Stimulated activated CD8-positive, alpha-beta memory T cell treated with anti-CD3 and anti-CD28 coated beads, Interleukin-12 subunit alpha, Interleukin-12 subunit beta, amount 100 ng/mL, for 24 hours (primary cell): ENCODE measurements at regions not wholly inside any gene's neighbourhood (a gene's known extent, or its start where the extent isn't known, plus 50 kb on each side); places are given as distances from the start of the nearest gene placed in this dataset.

ENCODE experiments used
- DNase-seq: peaks from one replicate; pipeline ENCODE4 v3.0.0-alpha.2; 2020; ENCODE audit errors: extremely low read depth

DNA sequence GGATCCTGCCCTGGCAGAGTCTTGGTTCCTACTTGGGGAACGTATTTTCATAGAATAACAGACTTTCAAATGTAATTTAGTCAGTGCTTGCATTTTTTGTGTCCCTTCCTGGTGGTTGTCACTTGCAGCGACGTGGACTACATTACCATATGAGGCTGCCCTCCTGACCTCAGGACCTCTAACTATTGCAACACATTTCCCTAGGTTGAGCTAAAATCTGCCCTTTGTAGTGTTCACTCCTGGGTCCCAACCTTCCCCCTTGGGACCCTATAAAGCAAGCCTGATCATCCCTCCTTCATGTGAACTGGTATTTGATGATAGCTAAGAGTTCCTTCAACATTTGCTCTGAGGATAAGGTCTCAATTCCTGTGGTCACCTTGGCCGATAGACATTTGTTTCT, 95.6 kb upstream of the CACNA1E start:
- no peak for DNase-seq

- no peak for DNase-seq
These were observed 92.8 kb upstream of the CACNA1E start for GRCh38 chr1:181390410-181391077.

DNA sequence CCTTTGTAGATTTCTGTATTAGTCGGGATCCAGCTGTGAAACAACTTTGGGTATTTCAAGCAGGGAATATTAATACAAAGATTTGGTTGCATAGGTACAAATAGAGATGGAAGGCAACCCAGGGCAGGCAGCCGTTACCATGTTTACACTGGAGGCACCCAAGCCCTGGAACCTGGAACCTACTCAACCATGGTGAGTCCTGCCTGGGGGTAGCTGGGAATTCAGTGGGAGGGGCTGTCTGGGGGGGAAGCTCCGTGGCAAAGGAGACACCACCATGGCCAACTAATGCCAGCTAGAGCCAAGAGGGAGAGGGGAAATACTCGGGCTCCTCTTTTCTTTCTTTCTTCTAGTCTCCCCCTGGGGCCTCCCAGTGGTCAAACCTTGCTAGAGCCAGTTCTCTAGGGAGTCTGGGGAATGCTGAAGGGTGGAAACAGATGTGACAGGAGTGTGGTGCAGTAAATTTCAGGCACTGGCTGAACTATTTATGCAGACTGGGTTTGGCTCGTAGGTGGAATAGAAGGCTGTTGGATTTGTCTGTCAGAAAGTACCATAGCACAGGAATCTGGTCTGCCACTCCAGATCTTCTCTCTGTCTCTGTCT, 91.9 kb upstream of the CACNA1E start:
- DNase-seq: no peak

DNA sequence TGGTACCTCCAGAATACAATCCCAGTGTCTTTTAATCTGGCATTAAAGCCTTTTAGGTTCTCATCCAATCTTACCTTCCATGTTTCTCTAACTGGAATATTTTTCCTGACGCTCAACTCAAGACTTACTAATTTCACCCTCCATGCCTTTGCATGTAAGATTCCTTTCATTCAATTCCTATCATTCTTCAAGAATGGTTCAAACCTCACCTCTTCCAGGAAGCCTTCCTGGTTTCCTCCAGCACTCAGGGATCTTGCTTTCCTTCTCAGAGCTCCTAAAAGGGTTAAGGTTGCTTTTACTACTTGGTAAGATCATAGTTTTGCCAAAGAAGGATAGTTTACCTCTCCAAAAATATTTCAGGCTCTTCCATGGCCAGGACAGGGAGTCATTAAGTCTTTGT, 91.2 kb upstream of the CACNA1E start:
- no peak for DNase-seq

- no peak for DNase-seq
These were observed 90.6 kb upstream of the CACNA1E start for GRCh38 chr1:181392613-181393220.

DNA sequence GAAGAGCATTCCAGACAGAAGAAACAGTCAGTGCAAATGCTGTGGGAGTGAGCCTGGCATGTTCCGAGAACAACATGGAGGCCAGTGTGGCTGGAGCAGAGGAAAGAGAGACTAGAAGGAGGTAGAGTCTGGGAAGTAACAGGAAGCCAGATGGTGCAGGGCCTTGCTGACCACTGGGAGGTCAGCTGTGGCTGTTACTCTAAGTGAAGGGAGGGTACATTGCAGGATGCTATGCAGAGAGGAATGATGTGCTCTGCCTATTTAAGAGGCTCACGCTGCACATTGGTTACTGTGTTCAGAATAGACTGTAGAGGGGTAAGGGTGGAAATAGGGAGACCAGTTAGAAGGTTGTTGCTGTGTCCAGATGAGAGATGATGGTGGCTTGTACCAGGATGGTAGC, 88.6 kb upstream of the CACNA1E start:
- no peak for DNase-seq

DNA sequence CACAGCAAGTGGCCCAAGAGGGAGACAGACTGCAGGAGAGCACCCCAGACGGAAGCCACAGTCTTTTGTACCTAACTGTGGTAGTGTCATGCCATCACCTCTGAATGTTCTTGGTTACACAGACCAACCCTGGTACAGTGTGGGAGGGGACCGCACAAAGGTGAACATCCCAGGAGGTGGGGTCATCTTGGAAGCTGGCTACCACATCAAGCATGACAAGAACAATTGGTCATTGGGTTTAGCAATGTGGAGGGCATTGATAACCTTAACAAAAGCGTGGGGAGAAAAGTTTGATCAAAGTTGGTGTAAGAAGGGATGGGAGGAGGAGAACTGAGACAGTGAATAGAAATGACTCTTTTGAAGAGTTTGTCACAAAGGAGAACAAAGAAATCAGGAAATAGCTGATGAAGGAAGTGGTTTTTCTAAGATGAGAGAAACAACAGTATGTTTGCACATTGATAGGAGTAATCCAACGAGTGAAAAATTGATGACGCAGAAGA, 87.1 kb upstream of the CACNA1E start:
- DNase-seq: no peak

GRCh38 chr1:181396811-181397210, 86.5 kb upstream of the CACNA1E start:
- DNase-seq: no peak

GRCh38 chr1:181397845-181398244, 85.5 kb upstream of the CACNA1E start:
- DNase-seq: no peak

GRCh38 chr1:181398544-181398943, 84.8 kb upstream of the CACNA1E start:
- DNase-seq: no peak

- DNase-seq: no peak
These were observed 77.7 kb upstream of the CACNA1E start for GRCh38 chr1:181405584-181405983.

- DNase-seq: no peak
These were observed 76.3 kb upstream of the CACNA1E start for GRCh38 chr1:181406989-181407388.

GRCh38 chr1:181409981-181410380, 73.3 kb upstream of the CACNA1E start:
- DNase-seq: no peak

GRCh38 chr1:181412746-181413145, 70.6 kb upstream of the CACNA1E start:
- no peak for DNase-seq

GRCh38 chr1:181413195-181413815, 70.0 kb upstream of the CACNA1E start:
- DNase-seq: no peak

- DNase-seq: no peak
These were observed 69.5 kb upstream of the CACNA1E start for GRCh38 chr1:181413836-181414235.

GRCh38 chr1:181416268-181416860, 67.0 kb upstream of the CACNA1E start:
- no peak for DNase-seq

- DNase-seq: no peak
These were observed 65.4 kb upstream of the CACNA1E start for GRCh38 chr1:181417915-181418314.

DNA sequence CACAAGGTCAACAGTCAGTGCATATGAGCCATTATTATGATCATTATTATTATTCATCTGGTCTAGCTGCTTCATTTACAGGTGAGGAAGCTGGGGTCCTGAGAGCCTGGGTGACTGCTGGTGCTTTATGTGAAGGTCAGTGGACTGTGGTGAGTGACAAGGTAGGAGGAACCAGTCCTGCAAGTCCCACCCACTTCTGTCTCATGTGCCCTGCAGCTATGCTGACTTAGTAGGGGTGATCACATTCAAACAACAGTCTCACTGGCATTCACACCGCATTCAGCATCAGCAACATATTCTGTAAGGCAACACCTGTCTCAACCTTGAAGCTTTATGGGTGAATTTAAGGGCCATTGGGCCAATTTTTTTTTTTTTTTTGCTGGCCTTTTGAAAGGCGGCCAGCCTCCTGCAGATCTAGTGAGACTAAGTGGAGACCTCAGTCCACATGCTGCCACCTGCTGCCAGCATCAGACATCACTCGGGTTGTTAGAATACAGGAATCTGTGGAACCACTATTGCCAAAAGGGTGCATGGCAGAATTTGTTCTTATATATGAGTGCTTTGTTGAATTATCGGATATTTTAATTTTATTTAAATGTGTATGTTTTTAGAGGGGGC, 59.9 kb upstream of the CACNA1E start:
- DNase-seq: no peak

- DNase-seq: peak; percentile 26
These were observed 58.4 kb upstream of the CACNA1E start for GRCh38 chr1:181424786-181425403.

DNA sequence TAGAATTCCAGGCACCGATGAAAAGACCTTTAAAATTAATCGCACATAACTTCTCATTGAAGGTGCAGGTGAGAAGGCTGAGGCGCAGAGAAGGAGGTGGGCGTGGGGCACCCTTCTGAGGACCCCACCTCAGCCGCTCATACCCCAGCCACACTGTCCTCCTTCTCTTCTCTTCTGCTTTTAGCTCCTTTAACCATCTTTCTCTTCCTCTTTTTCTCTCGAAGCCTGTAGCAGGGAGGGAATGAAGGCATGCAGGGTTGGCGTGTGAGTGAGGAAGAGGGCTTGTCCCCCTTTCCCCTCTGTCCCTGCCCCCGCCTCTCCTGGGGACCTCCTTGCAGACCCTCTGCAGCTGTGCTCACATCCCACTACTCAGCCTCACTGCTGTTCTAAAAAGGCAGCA, 57.8 kb upstream of the CACNA1E start:
- no peak for DNase-seq

DNA sequence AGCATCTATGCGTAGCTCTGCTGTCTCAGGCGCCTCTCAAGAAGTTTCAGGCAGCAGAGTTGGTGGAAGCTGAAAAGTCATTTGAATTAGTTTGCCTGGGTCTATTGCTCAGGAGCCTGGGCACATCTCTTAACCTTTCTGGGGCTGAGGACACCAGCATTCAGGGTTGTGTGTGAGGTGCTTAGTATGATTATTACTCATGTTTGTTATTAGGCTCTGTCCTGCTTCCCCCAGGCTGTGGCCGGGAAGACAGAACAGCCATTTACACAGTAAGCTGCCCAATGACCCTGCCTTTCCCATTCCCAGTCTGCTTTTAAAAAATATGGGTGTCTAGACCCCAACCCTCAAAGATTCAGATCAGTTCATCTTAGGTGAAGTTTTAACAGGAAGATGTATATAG, 53.9 kb upstream of the CACNA1E start:
- no peak for DNase-seq
